GM12878 (cell line): ENCODE measurements at regions not wholly inside any gene's neighbourhood (a gene's known extent, or its start where the extent isn't known, plus 50 kb on each side); places are given as distances from the start of the nearest gene placed in this dataset.

ENCODE experiments used
- ATAC-seq: fragments of 200-7000 bp; cut with Tn5 transposase; 3 replicates; pipeline ENCODE4 v1.9.1; 2020; ENCODE audit warnings: mild to moderate bottlenecking, moderate library complexity
- BruUV-seq: library from RNA; stranded (reverse); fragments of 400-500 nt; replicated peaks from 2 replicates; lab custom pipeline; 2021; lab: Mats Ljungman, UMichigan
- CTCF ChIA-PET: fragments of 300-600 bp; sonication (Branson Sonifier 250); formaldehyde crosslinking; extraction: SDS; loops from one replicate; lab custom pipeline; 2021; ENCODE audit warnings: inconsistent platforms; lab: Yijun Ruan, JAX
- POLR2A ChIA-PET: fragments of 350-600 bp; formaldehyde crosslinking; extraction: SDS; loops from one replicate; lab custom pipeline; 2021; ENCODE audit warnings: inconsistent platforms; lab: Charles Lee
- RAD21 ChIA-PET: fragments of 300-600 bp; sonication (Branson Sonifier 250); formaldehyde crosslinking; loops from one replicate; lab custom pipeline; 2023; ENCODE audit warnings: antibody characterized with exemption; ENCODE audit not compliant: unreplicated experiment; lab: Charles Lee
- SMC1A ChIA-PET: fragments of 300-600 bp; sonication (Branson Sonifier 250); formaldehyde crosslinking; loops from one replicate; lab custom pipeline; 2023; ENCODE audit not compliant: unreplicated experiment, uncharacterized antibody; lab: Charles Lee
- DNase-seq: peaks from one replicate; pipeline ENCODE4 v3.0.0-alpha.2; 2011; ENCODE audit warnings: low read depth, low spot score
- FAIRE-seq: peaks from 3 replicates; lab custom pipeline; 2011; peaks lifted over from hg19 to GRCh38; lab: Jason Lieb, UNC
- H2AFZ ChIP-seq: 2 replicates; pipeline ENCODE4 v1.6.0; 2011; ENCODE audit warnings: low read depth, low read length, control low read depth; ENCODE audit not compliant: control insufficient read depth
- H3K27ac ChIP-seq: 2 replicates; pipeline ENCODE4 v1.5.1; 2011; ENCODE audit warnings: control low read depth; ENCODE audit not compliant: control insufficient read depth, insufficient read depth
- H3K27me3 ChIP-seq, 2 experiments: replicated peaks in 1 of 2; 2 replicates each; pipeline versions ENCODE4 v1.6.0 to v1.6.1; 2011; ENCODE audit warnings: low read length in 1 of 2; ENCODE audit not compliant: control insufficient read depth in 2 of 2, insufficient read depth in 2 of 2
- H3K36me3 ChIP-seq, 2 experiments: 2 replicates each; pipeline ENCODE4 v1.5.1; 2011; ENCODE audit warnings: low read length in 1 of 2; ENCODE audit not compliant: control insufficient read depth in 2 of 2, insufficient read depth in 2 of 2
- H3K4me1 ChIP-seq: 2 replicates; pipeline ENCODE4 v1.6.1; 2011; ENCODE audit warnings: mild to moderate bottlenecking, low read length, moderate library complexity, mixed read lengths; ENCODE audit not compliant: control insufficient read depth, insufficient read depth
- H3K4me2 ChIP-seq: 2 replicates; pipeline ENCODE4 v1.6.0; 2011; ENCODE audit warnings: control low read depth; ENCODE audit not compliant: control insufficient read depth, insufficient read depth
- H3K4me3 ChIP-seq: fragments of 200-600 bp; sonication (generic); 2 replicates; pipeline ENCODE4 v1.5.1; 2016
- H3K79me2 ChIP-seq: 2 replicates; pipeline ENCODE4 v1.6.0; 2011; ENCODE audit warnings: low read length; ENCODE audit not compliant: control insufficient read depth, insufficient read depth
- H3K9ac ChIP-seq: 2 replicates; pipeline ENCODE4 v1.8.0; 2011; ENCODE audit warnings: low read length, control low read depth, mixed read lengths; ENCODE audit not compliant: control insufficient read depth, insufficient read depth
- H3K9me3 ChIP-seq: replicated peaks from 3 replicates; pipeline ENCODE4 v1.5.1; 2011; ENCODE audit warnings: mild to moderate bottlenecking, low read length; ENCODE audit not compliant: control insufficient read depth, insufficient read depth
- H4K20me1 ChIP-seq: 2 replicates; pipeline ENCODE4 v1.6.0; 2011; ENCODE audit not compliant: control insufficient read depth, insufficient read depth
- WGBS: methylation state at CpG from one replicate; pipeline ENCODE4 v1.1.6; 2016; ENCODE audit warnings: low lambda C conversion rate; ENCODE audit not compliant: insufficient replicate concordance, insufficient coverage; ENCODE audit errors: missing lambda C conversion rate; 5-methylcytosine and 5-hydroxymethylcytosine counted together
- in situ Hi-C: fragments of 300-500 bp; cut with MboI; formaldehyde crosslinking; loops from 9 replicates; pipeline ENCODE4 v1.14.3; 2018; ENCODE audit warnings: mixed read lengths
- intact Hi-C: fragments of 100-400 bp; cut with micrococcal nuclease; formaldehyde crosslinking; loops from one replicate; pipeline ENCODE4 v1.14.2; 2022; ENCODE audit not compliant: unreplicated experiment
- TF ChIP-seq, protein P1 (sequence below): IDR thresholded peaks from 2 replicates; pipeline ENCODE4 v1.6.1; 2012; ENCODE audit warnings: improper control_type of control experiment, low read depth, low read length; ENCODE audit not compliant: insufficient replicate concordance

DNA sequence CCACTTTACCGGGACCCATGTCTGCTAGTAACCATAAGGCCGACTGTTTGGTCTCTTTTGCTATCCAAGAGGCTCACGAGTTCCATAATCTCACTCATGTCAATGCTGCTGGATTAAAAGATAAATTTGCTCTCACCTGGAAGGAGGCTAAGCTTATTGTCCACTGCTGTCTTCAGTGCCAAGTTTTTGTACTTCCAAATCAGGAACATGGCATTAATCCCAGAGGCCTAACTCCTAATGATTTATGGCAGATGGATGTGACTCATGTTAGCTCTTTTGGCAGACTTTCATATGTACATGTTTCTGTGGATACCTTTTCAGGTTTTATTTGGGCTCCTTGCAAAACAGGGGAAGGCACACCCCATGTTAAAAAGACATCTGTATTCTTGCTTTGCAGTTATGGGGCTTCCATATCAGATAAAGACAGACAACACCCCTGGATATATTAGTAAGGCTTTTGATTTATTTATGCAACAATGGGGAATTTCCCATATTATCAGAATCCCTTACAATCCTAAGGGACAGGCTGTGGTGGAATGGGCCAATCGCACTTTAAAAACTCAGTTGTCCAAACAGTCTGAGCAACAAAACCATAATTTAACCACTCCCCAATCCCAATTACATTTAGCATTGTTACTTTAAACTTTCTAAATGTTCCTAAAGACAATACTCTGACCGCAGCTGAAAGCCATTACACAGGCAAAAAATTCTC lies 162.7 kb downstream of the IER5 start:
- Histone ChIP-seq H3K9ac (no peak overlapping the region), H3K4me3 (no peak overlapping the region), H3K9me3 (peaks cover 1% of the 10 kb centered on the region; the same call in 2 of the 3 replicates), H3K36me3 (no peaks in the 10 kb centered on the region), H3K4me2 (no peak overlapping the region), H3K27me3 (no peaks in the 10 kb centered on the region), H3K79me2 (no peaks in the 10 kb centered on the region), H4K20me1 (no peaks in the 10 kb centered on the region), H3K27ac (no peak overlapping the region), H2AFZ (no peak overlapping the region), H3K4me1 (no peaks in the 10 kb centered on the region)
- BruUV-seq: no TSS peak
- 29% methylated on average over 5 of the region's 5 CpGs for WGBS
- TF ChIP-seq, protein P1, sequence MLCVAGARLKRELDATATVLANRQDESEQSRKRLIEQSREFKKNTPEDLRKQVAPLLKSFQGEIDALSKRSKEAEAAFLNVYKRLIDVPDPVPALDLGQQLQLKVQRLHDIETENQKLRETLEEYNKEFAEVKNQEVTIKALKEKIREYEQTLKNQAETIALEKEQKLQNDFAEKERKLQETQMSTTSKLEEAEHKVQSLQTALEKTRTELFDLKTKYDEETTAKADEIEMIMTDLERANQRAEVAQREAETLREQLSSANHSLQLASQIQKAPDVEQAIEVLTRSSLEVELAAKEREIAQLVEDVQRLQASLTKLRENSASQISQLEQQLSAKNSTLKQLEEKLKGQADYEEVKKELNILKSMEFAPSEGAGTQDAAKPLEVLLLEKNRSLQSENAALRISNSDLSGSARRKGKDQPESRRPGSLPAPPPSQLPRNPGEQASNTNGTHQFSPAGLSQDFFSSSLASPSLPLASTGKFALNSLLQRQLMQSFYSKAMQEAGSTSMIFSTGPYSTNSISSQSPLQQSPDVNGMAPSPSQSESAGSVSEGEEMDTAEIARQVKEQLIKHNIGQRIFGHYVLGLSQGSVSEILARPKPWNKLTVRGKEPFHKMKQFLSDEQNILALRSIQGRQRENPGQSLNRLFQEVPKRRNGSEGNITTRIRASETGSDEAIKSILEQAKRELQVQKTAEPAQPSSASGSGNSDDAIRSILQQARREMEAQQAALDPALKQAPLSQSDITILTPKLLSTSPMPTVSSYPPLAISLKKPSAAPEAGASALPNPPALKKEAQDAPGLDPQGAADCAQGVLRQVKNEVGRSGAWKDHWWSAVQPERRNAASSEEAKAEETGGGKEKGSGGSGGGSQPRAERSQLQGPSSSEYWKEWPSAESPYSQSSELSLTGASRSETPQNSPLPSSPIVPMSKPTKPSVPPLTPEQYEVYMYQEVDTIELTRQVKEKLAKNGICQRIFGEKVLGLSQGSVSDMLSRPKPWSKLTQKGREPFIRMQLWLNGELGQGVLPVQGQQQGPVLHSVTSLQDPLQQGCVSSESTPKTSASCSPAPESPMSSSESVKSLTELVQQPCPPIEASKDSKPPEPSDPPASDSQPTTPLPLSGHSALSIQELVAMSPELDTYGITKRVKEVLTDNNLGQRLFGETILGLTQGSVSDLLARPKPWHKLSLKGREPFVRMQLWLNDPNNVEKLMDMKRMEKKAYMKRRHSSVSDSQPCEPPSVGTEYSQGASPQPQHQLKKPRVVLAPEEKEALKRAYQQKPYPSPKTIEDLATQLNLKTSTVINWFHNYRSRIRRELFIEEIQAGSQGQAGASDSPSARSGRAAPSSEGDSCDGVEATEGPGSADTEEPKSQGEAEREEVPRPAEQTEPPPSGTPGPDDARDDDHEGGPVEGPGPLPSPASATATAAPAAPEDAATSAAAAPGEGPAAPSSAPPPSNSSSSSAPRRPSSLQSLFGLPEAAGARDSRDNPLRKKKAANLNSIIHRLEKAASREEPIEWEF: no peak
- ChIA-PET POLR2A (no interaction called here), CTCF (no interaction called here), RAD21 (no interaction called here), SMC1A (no interaction called here)
- intact Hi-C loops: no loop called here
- in situ Hi-C loops: no loop called here
- ATAC-seq (no peak), FAIRE-seq (no peak), DNase-seq (no peak)
